Esophagus muscularis mucosa (tissue), 3 donors: ENCODE measurements at regions not wholly inside any gene's neighbourhood (a gene's known extent, or its start where the extent isn't known, plus 50 kb on each side); places are given as distances from the start of the nearest gene placed in this dataset.

Experiments
- POLR2A ChIP-seq: fragments of 450-650 bp; IDR thresholded peaks from one replicate; pipeline ENCODE4 v1.6.1; 2017; ENCODE audit warnings: antibody characterized with exemption, moderate library complexity, mild to moderate bottlenecking, low read depth
- TF ChIP-seq, protein P1 (sequence below), 3 experiments: fragments of 200-600 bp in 2 of 3; fragments of 450-650 bp in 1 of 3; sonication (generic) in 2 of 3; IDR thresholded peaks; one replicate each; pipeline ENCODE4 v1.5.1; 2017 to 2019; ENCODE audit warnings: antibody characterized with exemption in 3 of 3, mild to moderate bottlenecking in 2 of 3, moderate library complexity in 1 of 3

GRCh38 chr3:152091725-152092124 is 177.0 kb upstream of the MBNL1 start:
- TF ChIP-seq, protein P1, sequence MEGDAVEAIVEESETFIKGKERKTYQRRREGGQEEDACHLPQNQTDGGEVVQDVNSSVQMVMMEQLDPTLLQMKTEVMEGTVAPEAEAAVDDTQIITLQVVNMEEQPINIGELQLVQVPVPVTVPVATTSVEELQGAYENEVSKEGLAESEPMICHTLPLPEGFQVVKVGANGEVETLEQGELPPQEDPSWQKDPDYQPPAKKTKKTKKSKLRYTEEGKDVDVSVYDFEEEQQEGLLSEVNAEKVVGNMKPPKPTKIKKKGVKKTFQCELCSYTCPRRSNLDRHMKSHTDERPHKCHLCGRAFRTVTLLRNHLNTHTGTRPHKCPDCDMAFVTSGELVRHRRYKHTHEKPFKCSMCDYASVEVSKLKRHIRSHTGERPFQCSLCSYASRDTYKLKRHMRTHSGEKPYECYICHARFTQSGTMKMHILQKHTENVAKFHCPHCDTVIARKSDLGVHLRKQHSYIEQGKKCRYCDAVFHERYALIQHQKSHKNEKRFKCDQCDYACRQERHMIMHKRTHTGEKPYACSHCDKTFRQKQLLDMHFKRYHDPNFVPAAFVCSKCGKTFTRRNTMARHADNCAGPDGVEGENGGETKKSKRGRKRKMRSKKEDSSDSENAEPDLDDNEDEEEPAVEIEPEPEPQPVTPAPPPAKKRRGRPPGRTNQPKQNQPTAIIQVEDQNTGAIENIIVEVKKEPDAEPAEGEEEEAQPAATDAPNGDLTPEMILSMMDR (IDR thresholded peaks at IDR 0.05): no peak
- no peak for TF ChIP-seq POLR2A
